Kidney (tissue), 13 donors: ENCODE measurements at regions not wholly inside any gene's neighbourhood (a gene's known extent, or its start where the extent isn't known, plus 50 kb on each side); places are given as distances from the start of the nearest gene placed in this dataset.

ENCODE experiments used
- DNase-seq, 5 donors: peaks; one replicate each; pipeline ENCODE4 v3.0.0-alpha.2; 2013 to 2020
- FAIRE-seq: peaks from 2 replicates; lab custom pipeline; 2012; peaks lifted over from hg19 to GRCh38; lab: Jason Lieb, UNC
- H3K27ac ChIP-seq, 2 donors: one replicate each; pipeline ENCODE4 v1.7.0; 2013; ENCODE audit warnings: low read depth in 2 of 2, low read length in 2 of 2, inconsistent platforms in 1 of 2
- H3K27me3 ChIP-seq: one replicate; pipeline ENCODE4 v1.7.1; 2013; ENCODE audit warnings: low read length, inconsistent platforms; ENCODE audit not compliant: control insufficient read depth, insufficient read depth
- H3K36me3 ChIP-seq, 3 donors: one replicate each; pipeline versions ENCODE4 v1.7.0 to v1.7.1; 2013; ENCODE audit warnings: low read length in 3 of 3, control low read depth in 1 of 3, inconsistent platforms in 1 of 3; ENCODE audit not compliant: insufficient read depth in 3 of 3, control insufficient read depth in 2 of 3
- H3K4me1 ChIP-seq, 3 donors: one replicate each; pipeline versions ENCODE4 v1.7.0 to v1.7.1; 2013; ENCODE audit warnings: low read length in 3 of 3, inconsistent platforms in 1 of 3, low read depth in 1 of 3; ENCODE audit not compliant: control insufficient read depth in 2 of 3, insufficient read depth in 2 of 3
- H3K4me3 ChIP-seq, 3 donors: one replicate each; pipeline versions ENCODE4 v1.7.0 to v1.8.1; 2013; ENCODE audit warnings: low read length in 3 of 3, control low read depth in 1 of 3, inconsistent platforms in 1 of 3
- H3K9ac ChIP-seq, 3 donors: one replicate each; pipeline versions ENCODE4 v1.7.0 to v1.7.1; 2013; ENCODE audit warnings: low read length in 3 of 3, control low read depth in 1 of 3, inconsistent platforms in 1 of 3
- H3K9me3 ChIP-seq, 3 donors: one replicate each; pipeline versions ENCODE4 v1.7.0 to v1.7.1; 2013; ENCODE audit warnings: low read length in 3 of 3, control low read depth in 1 of 3, inconsistent platforms in 1 of 3; ENCODE audit not compliant: control insufficient read depth in 2 of 3, insufficient read depth in 1 of 3
- intact Hi-C: fragments of 100-400 bp; cut with DNase I; formaldehyde crosslinking; loops from one replicate; pipeline ENCODE4 v1.11.1; 2022
- TF ChIP-seq, protein P1 (sequence below): IDR thresholded peaks from 3 replicates; pipeline ENCODE4 v1.5.1; 2012; ENCODE audit warnings: mild to moderate bottlenecking, moderate library complexity, borderline replicate concordance; ENCODE audit not compliant: insufficient read depth; ENCODE audit errors: extremely low read depth
- donor health status: control.
- donor health status: control.
- donor health status: control.
- donor health status: control.
- donor health status: control.
- donor health status: DM: yes; HTN: yes; CAD: no.
- donor health status: Normal renal cell carcinoma (clear cell type).

DNA sequence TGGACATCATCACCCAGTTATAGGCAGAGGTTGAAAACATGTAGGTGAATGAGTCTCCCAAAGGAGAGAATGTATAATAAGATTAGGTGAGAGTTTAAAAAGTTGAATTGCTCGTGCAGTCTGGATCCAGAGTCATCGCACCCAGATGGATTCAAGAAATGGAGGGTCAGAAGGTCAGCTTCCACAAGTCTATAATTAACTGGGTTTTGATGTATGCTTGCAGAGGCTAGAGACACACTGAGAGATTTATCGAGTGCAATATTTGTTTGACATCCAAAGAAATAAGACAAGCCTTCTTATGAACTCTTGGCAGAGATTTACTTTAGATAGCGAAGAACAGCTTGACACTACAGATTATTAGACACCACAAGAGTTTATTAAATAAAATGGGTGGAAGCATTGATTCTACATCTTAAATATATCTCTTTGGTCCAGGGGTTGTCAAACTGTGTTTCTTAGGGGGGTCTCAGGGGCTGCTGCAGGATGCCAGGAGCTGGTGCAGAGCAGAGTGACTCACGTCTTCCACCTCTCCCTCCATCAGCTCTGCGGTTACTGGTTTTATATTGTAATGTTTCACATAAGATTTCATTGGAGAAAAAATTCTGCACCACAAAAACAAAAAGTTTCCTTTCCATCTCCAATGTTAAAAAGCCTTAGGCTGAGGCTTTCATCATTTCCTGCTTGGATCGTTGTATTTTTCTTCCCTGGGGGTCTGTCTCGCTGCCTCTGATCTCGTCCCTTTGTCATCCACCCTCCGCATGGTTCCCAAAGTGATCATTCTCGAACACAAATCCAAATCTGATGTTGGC, 176.2 kb upstream of the AHI1 start:
- FAIRE-seq (no peak), DNase-seq (peak in 2 of 5 donors; percentile 14 to 27)
- Histone ChIP-seq H3K4me3 (no peak overlapping the region), H3K9me3 (no peaks in the 10 kb centered on the region), H3K27ac (no peak overlapping the region), H3K9ac (no peak overlapping the region), H3K36me3 (no peaks in the 10 kb centered on the region), H3K4me1 (no peaks in the 10 kb centered on the region), H3K27me3 (no peaks in the 10 kb centered on the region)
- TF ChIP-seq, protein P1, sequence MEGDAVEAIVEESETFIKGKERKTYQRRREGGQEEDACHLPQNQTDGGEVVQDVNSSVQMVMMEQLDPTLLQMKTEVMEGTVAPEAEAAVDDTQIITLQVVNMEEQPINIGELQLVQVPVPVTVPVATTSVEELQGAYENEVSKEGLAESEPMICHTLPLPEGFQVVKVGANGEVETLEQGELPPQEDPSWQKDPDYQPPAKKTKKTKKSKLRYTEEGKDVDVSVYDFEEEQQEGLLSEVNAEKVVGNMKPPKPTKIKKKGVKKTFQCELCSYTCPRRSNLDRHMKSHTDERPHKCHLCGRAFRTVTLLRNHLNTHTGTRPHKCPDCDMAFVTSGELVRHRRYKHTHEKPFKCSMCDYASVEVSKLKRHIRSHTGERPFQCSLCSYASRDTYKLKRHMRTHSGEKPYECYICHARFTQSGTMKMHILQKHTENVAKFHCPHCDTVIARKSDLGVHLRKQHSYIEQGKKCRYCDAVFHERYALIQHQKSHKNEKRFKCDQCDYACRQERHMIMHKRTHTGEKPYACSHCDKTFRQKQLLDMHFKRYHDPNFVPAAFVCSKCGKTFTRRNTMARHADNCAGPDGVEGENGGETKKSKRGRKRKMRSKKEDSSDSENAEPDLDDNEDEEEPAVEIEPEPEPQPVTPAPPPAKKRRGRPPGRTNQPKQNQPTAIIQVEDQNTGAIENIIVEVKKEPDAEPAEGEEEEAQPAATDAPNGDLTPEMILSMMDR = no peak
- intact Hi-C loops = no loop called here

- intact Hi-C loops = no loop called here
- Histone ChIP-seq H3K36me3 (no peaks in the 10 kb centered on the region), H3K4me1 (no peaks in the 10 kb centered on the region), H3K9me3 (no peaks in the 10 kb centered on the region), H3K4me3 (no peak overlapping the region), H3K27me3 (no peaks in the 10 kb centered on the region), H3K9ac (no peak overlapping the region), H3K27ac (no peak overlapping the region)
- TF ChIP-seq, protein P1 = no peak
- no peak for FAIRE-seq
- DNase-seq = no peak
These were observed 176.5 kb upstream of the PDE7B start for GRCh38 chr6:135675026-135675425.

GRCh38 chr6:135675862-135676261, 175.6 kb upstream of the PDE7B start:
- Histone ChIP-seq H3K27me3 (no peaks in the 10 kb centered on the region), H3K27ac (no peak overlapping the region), H3K4me1 (no peaks in the 10 kb centered on the region), H3K9ac (no peak overlapping the region), H3K4me3 (no peak overlapping the region), H3K9me3 (no peaks in the 10 kb centered on the region), H3K36me3 (no peaks in the 10 kb centered on the region)
- FAIRE-seq = no peak
- peak in 3 of 5 donors; percentile 63 to 83 (median 76) for DNase-seq
- intact Hi-C loops = no loop called here
- TF ChIP-seq, protein P1 = peak; percentile 13
